Stimulated activated CD4-positive, alpha-beta T cell treated with anti-CD3 and anti-CD28 coated beads, Interleukin-1b, Interleukin-23, amount 100 ng/mL, for 4 hours (primary cell): ENCODE measurements at regions not wholly inside any gene's neighbourhood (a gene's known extent, or its start where the extent isn't known, plus 50 kb on each side); places are given as distances from the start of the nearest gene placed in this dataset.

Experiments used
- DNase-seq, 2 donors: peaks; one replicate each; pipeline ENCODE4 v3.0.0-alpha.2; 2020; ENCODE audit warnings: low read depth in 2 of 2

DNA sequence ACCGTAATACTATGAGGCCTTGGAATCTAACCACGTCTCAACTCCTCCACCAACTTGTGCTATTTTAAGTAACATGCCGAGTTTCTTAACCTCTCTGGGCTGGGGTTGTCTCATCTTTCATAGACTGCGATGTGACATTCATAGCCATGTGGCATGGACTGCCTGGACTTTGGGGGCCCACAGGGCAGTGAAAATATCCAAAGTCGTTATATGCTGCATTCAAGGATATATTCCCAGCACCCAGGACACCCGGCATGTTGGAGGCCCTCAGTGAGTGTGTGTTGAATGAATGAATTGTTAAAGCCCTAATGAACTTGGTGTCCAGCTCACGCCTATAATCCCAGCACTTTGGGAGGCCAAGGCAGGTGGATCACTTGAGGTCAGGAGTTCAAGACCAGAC, 203.1 kb downstream of the CBLN1 start:
- DNase-seq = no peak

GRCh38 chr16:49078104-49078503, 203.5 kb downstream of the CBLN1 start:
- no peak for DNase-seq

- no peak for DNase-seq
Measured at GRCh38 chr16:49075709-49076108, 205.9 kb downstream of the CBLN1 start.

GRCh38 chr16:49068224-49068623, 213.4 kb downstream of the CBLN1 start:
- DNase-seq = no peak

- no peak for DNase-seq
Measured at GRCh38 chr16:49067776-49068175, 213.9 kb downstream of the CBLN1 start.

- DNase-seq = no peak
Measured at GRCh38 chr16:49061137-49061714, 220.4 kb downstream of the CBLN1 start.

GRCh38 chr16:49060728-49061127, 220.9 kb downstream of the CBLN1 start:
- no peak for DNase-seq

DNA sequence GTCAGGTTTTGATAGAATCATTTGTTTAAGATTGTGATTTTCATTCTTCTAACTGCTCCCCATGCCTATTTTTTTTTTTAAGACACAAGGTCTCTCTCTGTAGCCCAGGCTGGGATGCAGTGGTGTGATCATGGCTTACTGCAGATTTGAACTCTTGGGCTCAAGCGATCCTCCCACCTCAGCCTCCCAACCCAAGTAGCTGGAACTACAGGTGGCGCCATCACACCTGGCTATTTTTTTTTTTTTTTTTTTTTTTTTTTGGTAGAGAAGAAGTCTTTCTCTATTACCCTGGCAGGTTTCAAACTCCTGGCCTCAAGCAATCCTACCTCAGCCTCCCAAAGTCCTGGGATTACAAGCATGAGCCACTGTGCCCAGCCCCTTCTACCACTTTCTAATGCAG, 223.3 kb downstream of the CBLN1 start:
- DNase-seq = no peak

- DNase-seq = no peak
Measured at GRCh38 chr16:49057936-49058335, 223.7 kb downstream of the CBLN1 start.

- no peak for DNase-seq
Measured at GRCh38 chr16:49057391-49057790, 224.2 kb downstream of the CBLN1 start.

GRCh38 chr16:49056546-49056945, 225.1 kb downstream of the CBLN1 start:
- no peak for DNase-seq

- DNase-seq = no peak
Measured at GRCh38 chr16:49055824-49056545, 225.7 kb downstream of the CBLN1 start.

- DNase-seq = no peak
Measured at GRCh38 chr16:49055291-49055690, 226.3 kb downstream of the CBLN1 start.

GRCh38 chr16:49054606-49055005, 227.0 kb downstream of the CBLN1 start:
- DNase-seq = no peak

DNA sequence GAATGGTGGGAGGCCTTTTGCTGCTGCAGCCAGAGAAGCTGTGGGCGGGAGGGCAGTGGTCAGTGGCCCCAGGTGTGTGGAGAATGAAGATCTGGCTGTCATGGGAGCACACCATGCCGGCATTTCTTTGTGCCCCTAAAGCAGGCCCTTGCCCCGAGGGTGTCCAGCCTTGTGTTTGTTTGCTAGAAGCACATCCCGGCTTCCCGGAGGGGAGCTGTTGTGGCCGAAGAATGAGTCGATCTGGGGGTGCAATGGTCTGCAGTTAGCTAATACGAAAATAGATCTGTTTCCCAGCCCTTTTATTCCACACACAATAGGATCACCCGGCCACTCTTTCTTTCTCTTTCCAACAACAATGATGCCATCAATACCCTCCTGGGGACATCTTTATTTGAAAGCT, 228.8 kb downstream of the CBLN1 start:
- DNase-seq = no peak

- DNase-seq = no peak
Measured at GRCh38 chr16:49051576-49051975, 230.1 kb downstream of the CBLN1 start.

DNA sequence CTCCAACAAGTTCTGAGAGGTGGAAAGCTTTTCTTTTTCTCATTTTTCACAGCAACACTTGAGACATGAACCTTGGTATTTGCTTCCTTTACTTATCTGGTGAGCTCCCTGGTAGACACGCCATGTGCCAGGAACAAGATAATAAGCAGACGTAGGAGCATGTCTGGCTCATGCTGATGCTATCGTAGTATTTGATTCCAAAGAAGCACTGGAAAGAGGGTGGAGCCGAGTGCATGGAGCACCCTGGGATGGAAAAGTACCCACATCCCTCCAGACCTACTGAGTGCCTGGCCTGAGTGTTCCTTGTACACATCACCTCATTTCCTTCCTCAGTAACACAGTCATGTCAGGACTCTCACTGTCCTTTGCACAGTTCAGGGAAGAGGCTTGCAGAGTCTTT, 231.0 kb downstream of the CBLN1 start:
- no peak for DNase-seq

DNA sequence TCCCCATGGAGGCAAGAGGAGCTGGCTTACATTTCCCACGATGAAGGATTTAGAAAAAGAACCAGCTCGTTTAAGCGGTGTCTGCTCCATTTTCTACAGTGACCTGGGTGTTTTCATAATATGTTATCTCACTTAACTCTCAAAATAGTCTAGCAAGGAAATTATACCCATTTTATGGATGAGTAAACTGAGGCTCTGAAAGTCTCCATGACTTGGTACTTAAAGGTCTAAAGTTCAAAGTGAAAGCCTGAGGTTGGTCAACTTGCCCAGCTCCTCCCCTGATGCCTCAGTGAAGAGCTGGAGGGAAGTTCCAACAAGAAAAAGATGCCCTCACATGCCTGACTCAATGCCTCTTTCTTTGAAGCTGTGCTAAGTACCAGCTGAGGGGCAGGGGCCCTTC, 232.0 kb downstream of the CBLN1 start:
- no peak for DNase-seq

- DNase-seq = no peak
Measured at GRCh38 chr16:49049191-49049590, 232.4 kb downstream of the CBLN1 start.

- DNase-seq = no peak
Measured at GRCh38 chr16:49048557-49048956, 233.1 kb downstream of the CBLN1 start.

DNA sequence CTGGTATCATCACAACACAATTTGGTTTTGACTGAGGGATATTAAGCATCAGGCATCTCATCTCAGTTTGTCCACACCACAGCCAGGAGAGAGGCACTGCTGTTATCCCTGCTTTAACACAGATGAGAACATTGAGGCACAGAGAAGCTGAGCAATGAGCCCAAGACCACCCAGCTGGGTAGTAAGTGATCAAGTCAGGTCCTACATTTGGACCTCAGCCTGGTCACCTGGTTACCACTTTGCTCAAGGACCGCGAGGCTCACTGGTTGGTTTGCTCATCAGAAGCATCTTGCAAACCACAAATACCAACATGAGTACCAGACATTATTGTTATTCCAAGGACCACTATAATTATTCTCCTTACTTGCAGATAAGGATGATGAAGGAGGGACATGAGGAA, 245.5 kb downstream of the CBLN1 start:
- no peak for DNase-seq

DNA sequence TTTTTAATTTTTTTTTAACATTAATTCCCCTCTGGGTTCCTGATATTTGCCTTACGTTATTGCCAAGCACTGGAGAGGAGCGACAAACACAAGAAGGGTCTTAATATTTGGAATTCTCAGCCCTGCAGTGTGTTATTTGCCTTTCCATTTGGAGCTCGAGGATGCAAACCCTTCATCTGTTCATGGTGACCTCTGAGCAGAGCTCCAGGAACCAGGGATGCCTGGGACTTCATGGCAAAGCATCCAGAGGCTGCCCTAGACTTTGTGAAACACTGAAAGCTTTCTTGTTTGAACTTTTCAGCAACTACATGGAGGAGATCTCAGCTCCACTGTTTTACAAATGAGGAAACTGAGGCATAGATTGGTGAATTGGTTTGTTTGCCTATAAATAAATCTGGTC, 254.2 kb downstream of the CBLN1 start:
- DNase-seq = no peak

GRCh38 chr16:49026566-49027181, 255.0 kb downstream of the CBLN1 start:
- DNase-seq = no peak
